ENCODE measurements at regions not wholly inside any gene's neighbourhood (a gene's known extent, or its start where the extent isn't known, plus 50 kb on each side); places are given as distances from the start of the nearest gene placed in this dataset.

DNA sequence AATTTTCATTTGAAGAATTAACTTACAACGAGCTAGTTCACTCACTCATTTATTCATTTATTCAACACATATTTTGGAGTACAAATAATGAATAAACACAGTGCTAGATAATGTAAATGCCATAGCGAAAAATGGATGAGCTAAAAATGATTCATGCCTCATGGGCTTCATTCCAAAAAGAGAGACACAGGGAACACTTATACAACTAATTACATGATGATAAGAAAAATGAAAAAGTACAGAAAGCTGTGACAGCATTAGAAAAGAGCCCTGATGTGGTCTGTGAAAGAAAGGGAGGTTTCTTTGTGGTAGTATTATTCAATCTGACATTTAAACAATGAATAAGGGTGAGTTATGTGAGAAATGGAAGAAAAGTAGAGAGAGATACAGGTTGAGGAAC is 726.4 kb downstream of the AMY1C start:
- H3K4me1 ChIP-seq: no peaks in the 10 kb centered on the region
- peaks cover 0 to 8% (median 0%) of the 10 kb centered on the region in 8 donors for H3K9me3 ChIP-seq
- no peak overlapping the region for H3K4me3 ChIP-seq
- H3K36me3 ChIP-seq: no peaks in the 10 kb centered on the region
- no peak for DNase-seq
- 45 to 67% (median 57%) methylated on average over 2 of the region's 2 CpGs for WGBS, 5 donors
- no peak for TF ChIP-seq POLR2A (IDR thresholded peaks at IDR 0.05)
- TF ChIP-seq, protein P1, sequence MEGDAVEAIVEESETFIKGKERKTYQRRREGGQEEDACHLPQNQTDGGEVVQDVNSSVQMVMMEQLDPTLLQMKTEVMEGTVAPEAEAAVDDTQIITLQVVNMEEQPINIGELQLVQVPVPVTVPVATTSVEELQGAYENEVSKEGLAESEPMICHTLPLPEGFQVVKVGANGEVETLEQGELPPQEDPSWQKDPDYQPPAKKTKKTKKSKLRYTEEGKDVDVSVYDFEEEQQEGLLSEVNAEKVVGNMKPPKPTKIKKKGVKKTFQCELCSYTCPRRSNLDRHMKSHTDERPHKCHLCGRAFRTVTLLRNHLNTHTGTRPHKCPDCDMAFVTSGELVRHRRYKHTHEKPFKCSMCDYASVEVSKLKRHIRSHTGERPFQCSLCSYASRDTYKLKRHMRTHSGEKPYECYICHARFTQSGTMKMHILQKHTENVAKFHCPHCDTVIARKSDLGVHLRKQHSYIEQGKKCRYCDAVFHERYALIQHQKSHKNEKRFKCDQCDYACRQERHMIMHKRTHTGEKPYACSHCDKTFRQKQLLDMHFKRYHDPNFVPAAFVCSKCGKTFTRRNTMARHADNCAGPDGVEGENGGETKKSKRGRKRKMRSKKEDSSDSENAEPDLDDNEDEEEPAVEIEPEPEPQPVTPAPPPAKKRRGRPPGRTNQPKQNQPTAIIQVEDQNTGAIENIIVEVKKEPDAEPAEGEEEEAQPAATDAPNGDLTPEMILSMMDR (IDR thresholded peaks at IDR 0.05 in 8 of 11, conservative IDR thresholded peaks at IDR 0.05 in 3 of 11): no peak
- TF ChIP-seq POLR2AphosphoS5 (IDR thresholded peaks at IDR 0.05): no peak
- no peak overlapping the region for H3K27ac ChIP-seq
- intact Hi-C loops (cut with DNase I; ENCODE audit: low total_unique reads): no loop called here
- H3K27me3 ChIP-seq (replicated peaks in 1 of 7): no peaks in the 10 kb centered on the region

DNA sequence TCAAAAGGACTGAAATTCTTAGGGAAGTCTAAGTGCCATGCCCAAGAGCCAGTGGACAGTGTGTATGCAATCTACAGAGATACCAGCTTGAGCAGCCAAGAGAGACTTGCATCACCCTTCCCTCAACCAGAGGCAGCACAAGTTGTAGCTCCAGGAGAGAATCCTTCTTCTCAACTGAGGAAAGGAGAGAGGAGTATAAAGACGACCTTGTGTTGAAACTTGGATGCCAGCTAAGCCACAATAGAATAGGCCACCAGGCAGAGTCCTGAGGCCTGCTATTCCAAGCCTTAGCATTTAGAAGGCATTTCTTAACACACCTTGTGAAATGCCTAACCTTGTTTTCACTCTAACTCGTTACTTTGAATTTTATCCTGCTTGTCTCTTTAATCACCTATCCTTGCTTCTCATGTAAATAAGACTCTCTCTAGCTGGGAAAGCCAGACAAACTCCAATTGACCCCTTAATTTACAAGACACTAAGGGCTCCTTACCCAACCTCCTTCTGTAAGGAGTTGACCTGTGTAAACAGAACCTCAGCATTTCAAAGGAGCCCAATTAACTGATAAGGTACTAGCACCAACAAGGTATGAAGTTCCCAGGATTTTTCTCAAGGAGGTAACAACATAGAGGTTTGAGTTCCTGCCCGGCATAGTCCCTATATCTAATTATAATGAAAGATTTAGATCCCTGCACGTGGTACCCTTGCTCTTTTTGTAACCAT is 738.8 kb downstream of the AMY1C start:
- 18 to 75% (median 51%) methylated on average over 4 of the region's 4 CpGs for WGBS, 5 donors
- intact Hi-C loops (cut with DNase I; ENCODE audit: low total_unique reads): no loop called here
- no peak overlapping the region for H3K4me3 ChIP-seq
- no peaks in the 10 kb centered on the region for H3K27me3 ChIP-seq (replicated peaks in 1 of 7)
- no peak for TF ChIP-seq POLR2A (IDR thresholded peaks at IDR 0.05)
- TF ChIP-seq, protein P1 (IDR thresholded peaks at IDR 0.05 in 8 of 11, conservative IDR thresholded peaks at IDR 0.05 in 3 of 11): no peak
- TF ChIP-seq POLR2AphosphoS5 (IDR thresholded peaks at IDR 0.05): no peak
- H3K27ac ChIP-seq: no peak overlapping the region
- H3K9me3 ChIP-seq: peaks cover 0 to 38% (median 8%) of the 10 kb centered on the region in 8 donors
- DNase-seq: no peak
- H3K4me1 ChIP-seq: no peaks in the 10 kb centered on the region
- H3K36me3 ChIP-seq: no peaks in the 10 kb centered on the region

DNA sequence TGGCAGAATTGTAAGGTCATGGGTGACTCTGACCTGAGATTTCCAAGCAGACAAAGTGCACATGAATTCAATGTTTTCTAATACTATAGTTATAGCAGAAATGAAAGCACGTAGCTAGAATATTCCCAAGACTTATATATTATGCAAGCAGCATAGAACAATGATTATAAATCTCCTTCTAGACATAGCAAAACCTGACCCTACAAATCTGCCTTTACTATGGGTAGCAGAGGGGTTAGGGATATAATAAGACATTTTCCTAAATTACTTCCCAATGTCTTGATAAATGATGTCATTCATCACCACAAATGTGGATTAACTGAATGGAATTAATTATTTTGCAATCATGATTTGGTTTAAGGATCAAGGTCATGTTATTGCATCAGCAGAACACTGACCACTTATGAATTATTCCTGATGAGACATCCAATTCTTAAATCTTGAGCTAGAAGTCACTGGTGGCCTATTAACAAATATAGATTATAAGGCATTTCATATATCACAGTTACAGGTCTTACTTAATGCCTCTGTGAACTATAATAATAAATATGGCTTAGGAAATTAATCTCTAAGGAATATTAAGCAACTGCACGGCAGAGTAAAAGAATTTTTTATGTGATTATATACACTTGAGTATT is 776.6 kb downstream of the AMY1C start:
- no peak for DNase-seq
- intact Hi-C loops (cut with DNase I; ENCODE audit: low total_unique reads): no loop called here

DNA sequence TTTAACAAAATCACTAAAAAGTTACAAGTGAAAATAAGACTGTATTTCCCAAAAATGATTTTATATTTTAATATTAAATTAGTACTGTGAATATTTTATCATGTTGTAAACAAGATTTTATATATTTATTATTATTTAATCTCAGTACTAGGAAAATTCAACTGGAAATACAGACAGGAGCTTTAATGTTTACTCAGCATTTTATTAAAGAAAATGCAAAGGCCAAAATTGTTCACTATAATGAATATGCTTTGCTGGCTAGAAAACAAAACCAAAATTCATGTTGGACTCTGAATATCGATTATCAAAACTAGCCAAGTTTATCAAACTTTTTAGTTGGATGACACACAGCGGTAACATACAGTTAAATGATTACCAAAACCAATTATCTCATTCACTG is 782.3 kb downstream of the AMY1C start:
- DNase-seq: no peak
- Histone ChIP-seq H3K27me3 (replicated peaks in 1 of 7) (no peaks in the 10 kb centered on the region), H3K4me1 (no peaks in the 10 kb centered on the region), H3K4me3 (no peak overlapping the region), H3K9me3 (peaks cover 0 to 12% (median 0%) of the 10 kb centered on the region in 8 donors), H3K36me3 (no peaks in the 10 kb centered on the region), H3K27ac (no peak overlapping the region)
- WGBS, 5 donors: 76 to 92% (median 85%) methylated on average over 2 of the region's 2 CpGs
- intact Hi-C loops (cut with DNase I; ENCODE audit: low total_unique reads): no loop called here
- TF ChIP-seq POLR2AphosphoS5 (IDR thresholded peaks at IDR 0.05) (no peak), POLR2A (IDR thresholded peaks at IDR 0.05) (no peak)
- TF ChIP-seq, protein P1 (IDR thresholded peaks at IDR 0.05 in 8 of 11, conservative IDR thresholded peaks at IDR 0.05 in 3 of 11): no peak

More for the DNA sequence above, 776.6 kb downstream of the AMY1C start:
- TF ChIP-seq POLR2AphosphoS5 (IDR thresholded peaks at IDR 0.05) (no peak), POLR2A (IDR thresholded peaks at IDR 0.05) (no peak)
- TF ChIP-seq, protein P1 (IDR thresholded peaks at IDR 0.05 in 8 of 11, conservative IDR thresholded peaks at IDR 0.05 in 3 of 11): no peak
- Histone ChIP-seq H3K36me3 (no peaks in the 10 kb centered on the region), H3K27ac (no peak overlapping the region), H3K4me1 (no peaks in the 10 kb centered on the region), H3K4me3 (no peak overlapping the region), H3K27me3 (replicated peaks in 1 of 7) (no peaks in the 10 kb centered on the region), H3K9me3 (no peaks in the 10 kb centered on the region)
- 66 to 82% (median 74%) methylated on average over 2 of the region's 2 CpGs for WGBS, 5 donors
